ENCODE measurements at regions not wholly inside any gene's neighbourhood (a gene's known extent, or its start where the extent isn't known, plus 50 kb on each side); places are given as distances from the start of the nearest gene placed in this dataset.

DNA sequence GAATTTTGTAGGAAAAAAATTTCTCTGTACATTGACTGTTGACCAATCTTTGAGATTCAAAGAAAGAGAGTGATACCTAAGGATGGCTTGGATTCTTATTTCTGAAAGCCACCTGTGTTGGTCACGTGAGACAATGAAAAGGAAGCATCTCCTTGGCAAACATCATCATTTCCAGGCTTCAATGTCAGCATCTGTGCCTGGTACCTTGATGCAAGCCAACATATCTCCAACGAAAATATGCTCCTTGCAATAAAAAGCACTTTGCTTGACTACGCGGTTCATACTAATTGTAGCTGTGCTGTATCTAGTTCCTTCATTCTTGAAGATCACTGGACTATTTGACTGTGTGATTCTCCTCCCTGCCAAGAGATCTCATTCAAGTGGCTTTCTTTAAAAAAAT is 503.4 kb upstream of the PSMD7 start:
- Histone ChIP-seq H3K27me3 (no peaks in the 10 kb centered on the region), H3K4me3 (no peak overlapping the region), H3K4me1 (no peaks in the 10 kb centered on the region), H3K9me3 (no peaks in the 10 kb centered on the region), H3K36me3 (no peaks in the 10 kb centered on the region), H3K27ac (no peak overlapping the region)
- DNase-seq (no peak), ATAC-seq (ENCODE audit: low FRiP score in 2 of 2) (no peak)
- TF ChIP-seq, protein P1, sequence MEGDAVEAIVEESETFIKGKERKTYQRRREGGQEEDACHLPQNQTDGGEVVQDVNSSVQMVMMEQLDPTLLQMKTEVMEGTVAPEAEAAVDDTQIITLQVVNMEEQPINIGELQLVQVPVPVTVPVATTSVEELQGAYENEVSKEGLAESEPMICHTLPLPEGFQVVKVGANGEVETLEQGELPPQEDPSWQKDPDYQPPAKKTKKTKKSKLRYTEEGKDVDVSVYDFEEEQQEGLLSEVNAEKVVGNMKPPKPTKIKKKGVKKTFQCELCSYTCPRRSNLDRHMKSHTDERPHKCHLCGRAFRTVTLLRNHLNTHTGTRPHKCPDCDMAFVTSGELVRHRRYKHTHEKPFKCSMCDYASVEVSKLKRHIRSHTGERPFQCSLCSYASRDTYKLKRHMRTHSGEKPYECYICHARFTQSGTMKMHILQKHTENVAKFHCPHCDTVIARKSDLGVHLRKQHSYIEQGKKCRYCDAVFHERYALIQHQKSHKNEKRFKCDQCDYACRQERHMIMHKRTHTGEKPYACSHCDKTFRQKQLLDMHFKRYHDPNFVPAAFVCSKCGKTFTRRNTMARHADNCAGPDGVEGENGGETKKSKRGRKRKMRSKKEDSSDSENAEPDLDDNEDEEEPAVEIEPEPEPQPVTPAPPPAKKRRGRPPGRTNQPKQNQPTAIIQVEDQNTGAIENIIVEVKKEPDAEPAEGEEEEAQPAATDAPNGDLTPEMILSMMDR (IDR thresholded peaks at IDR 0.05), result no peak
- no peak for TF ChIP-seq POLR2A (IDR thresholded peaks at IDR 0.05)
- no peak for TF ChIP-seq EP300 (IDR thresholded peaks at IDR 0.05)
- no peak for TF ChIP-seq POLR2AphosphoS5 (IDR thresholded peaks at IDR 0.05)
- 55 to 65% methylated on average over 4 of the region's 4 CpGs for WGBS, 2 donors

DNA sequence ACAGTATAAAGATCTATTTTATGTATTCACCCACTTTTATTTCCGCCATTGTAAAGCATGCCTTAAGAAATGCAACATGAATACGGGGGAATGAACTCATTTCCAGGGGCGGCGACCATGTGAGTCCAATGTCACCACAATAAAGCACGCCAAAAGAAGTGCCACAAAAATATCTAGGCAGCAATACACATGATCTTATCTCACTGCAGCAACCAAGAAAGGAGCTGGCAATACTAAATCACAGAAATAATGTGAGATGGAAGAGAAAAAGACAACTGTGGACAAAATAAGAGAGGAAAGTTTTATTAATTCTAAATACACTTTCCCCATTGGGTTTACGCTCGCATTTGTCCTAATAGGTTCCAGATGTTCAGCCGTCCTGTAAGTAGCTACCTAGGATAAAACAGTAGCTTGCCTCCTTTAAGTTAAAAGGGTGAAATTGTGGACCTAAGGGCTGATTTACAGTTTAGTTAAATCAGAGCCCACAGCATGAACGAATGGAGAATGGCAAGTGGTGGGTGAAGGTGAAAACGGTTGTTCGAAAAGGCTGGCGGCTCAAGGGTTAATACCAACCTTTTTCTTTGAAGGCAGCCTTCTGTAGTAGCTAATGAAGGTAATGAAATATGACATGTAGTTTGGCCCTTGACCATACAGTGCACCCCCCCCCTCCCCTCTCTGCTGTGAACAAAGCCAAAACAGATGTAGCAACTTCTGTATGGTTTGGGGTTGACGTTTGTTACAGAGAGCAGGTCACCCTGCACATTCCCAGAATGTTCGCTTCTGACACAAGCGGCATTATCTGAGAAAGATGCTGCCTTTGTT is 504.2 kb upstream of the PSMD7 start:
- no peaks in the 10 kb centered on the region for H3K9me3 ChIP-seq
- ATAC-seq (ENCODE audit: low FRiP score in 2 of 2) (no peak), DNase-seq (no peak)
- H3K4me1 ChIP-seq, result no peaks in the 10 kb centered on the region
- H3K27ac ChIP-seq, result no peak overlapping the region
- TF ChIP-seq, protein P1 (IDR thresholded peaks at IDR 0.05), result no peak
- TF ChIP-seq POLR2A (IDR thresholded peaks at IDR 0.05) (no peak), EP300 (IDR thresholded peaks at IDR 0.05) (no peak), POLR2AphosphoS5 (IDR thresholded peaks at IDR 0.05) (no peak)
- no peak overlapping the region for H3K4me3 ChIP-seq
- 63 to 67% methylated on average over 15 of the region's 15 CpGs for WGBS, 2 donors
- no peaks in the 10 kb centered on the region for H3K27me3 ChIP-seq
- H3K36me3 ChIP-seq, result no peaks in the 10 kb centered on the region

DNA sequence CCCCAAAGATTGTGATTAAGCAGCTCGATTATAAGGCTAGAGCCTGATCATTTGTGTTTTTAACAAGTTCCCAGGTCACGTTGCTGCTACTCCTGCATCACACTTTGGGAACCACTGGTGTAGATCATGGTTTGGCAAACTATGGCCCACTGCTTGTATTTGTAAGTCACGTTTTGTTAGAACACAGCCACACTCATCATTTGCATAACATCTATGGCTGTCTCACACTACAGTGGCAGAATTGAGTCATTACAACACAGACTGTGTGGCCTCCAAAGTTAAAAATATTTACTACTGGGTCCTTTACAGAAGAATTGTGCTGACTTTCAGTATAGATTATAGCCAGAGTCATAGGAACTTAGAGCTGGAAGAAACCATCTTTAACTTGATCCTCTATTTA is 515.3 kb upstream of the PSMD7 start:
- no peaks in the 10 kb centered on the region for H3K9me3 ChIP-seq
- H3K27ac ChIP-seq, result no peak overlapping the region
- no peaks in the 10 kb centered on the region for H3K4me1 ChIP-seq
- H3K36me3 ChIP-seq, result no peaks in the 10 kb centered on the region
- ATAC-seq (ENCODE audit: low FRiP score in 2 of 2) (no peak), DNase-seq (no peak)
- H3K27me3 ChIP-seq, result no peaks in the 10 kb centered on the region
- no peak overlapping the region for H3K4me3 ChIP-seq
- 73 to 91% methylated on average over 3 of the region's 3 CpGs for WGBS, 2 donors
- TF ChIP-seq EP300 (IDR thresholded peaks at IDR 0.05) (no peak), POLR2AphosphoS5 (IDR thresholded peaks at IDR 0.05) (no peak)

DNA sequence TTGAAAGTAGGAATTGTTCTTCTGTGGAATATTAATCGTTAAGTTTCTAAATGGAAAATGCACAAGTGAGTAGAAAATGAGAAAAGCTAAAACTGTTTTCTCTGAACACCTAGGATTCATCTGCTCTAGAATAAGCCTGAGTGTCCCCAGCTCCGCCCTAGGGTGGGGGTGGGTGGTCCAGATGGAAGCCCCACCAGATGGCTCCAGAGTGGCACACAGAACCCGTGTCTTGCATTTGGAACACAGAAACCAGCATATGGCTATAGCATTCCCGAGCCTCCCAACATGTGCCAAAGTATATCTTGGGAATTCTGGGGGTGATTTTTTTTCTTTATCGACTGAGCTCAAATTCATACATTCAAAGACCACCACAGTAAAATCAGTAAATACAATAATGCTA is 517.7 kb upstream of the PSMD7 start:
- Histone ChIP-seq H3K27ac (no peak overlapping the region), H3K27me3 (no peaks in the 10 kb centered on the region), H3K4me3 (no peak overlapping the region), H3K36me3 (no peaks in the 10 kb centered on the region), H3K4me1 (no peaks in the 10 kb centered on the region), H3K9me3 (no peaks in the 10 kb centered on the region)
- ATAC-seq (ENCODE audit: low FRiP score in 2 of 2) (no peak), DNase-seq (no peak)
- TF ChIP-seq POLR2A (IDR thresholded peaks at IDR 0.05) (no peak), EP300 (IDR thresholded peaks at IDR 0.05) (no peak), POLR2AphosphoS5 (IDR thresholded peaks at IDR 0.05) (no peak)
- TF ChIP-seq, protein P1 (IDR thresholded peaks at IDR 0.05), result no peak
- WGBS, 2 donors, result 86 to 87% methylated on average over 5 of the region's 5 CpGs

DNA sequence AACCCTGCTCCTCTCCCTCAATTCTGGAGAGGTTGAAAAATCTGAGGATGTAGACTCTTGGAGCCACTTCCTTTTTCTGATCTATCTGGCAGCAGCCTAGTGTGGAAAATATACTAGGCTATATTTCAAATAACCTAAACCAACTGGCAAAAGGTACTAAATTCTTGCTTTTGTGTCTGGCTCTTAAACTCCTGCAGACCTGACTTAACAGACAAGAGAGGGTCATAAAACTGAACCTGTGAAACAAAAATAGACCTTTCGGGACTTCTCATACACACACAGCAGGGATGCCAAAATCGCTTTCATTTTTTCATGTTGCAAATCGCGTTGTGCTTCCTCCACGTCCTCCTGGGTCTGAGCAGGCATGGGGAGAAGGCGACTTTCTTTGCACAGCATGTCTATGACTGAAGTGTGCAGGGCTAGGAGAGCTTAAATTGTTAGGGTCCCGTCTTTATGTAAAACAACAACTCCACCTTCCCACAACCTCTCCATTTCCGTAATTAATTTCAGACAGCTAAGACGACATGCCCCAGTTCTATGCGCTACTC is 520.7 kb upstream of the PSMD7 start:
- no peaks in the 10 kb centered on the region for H3K9me3 ChIP-seq
- DNase-seq, result no peak
- WGBS, 2 donors, result 75 to 84% methylated on average over 10 of the region's 10 CpGs
- no peaks in the 10 kb centered on the region for H3K4me1 ChIP-seq
- H3K27ac ChIP-seq, result no peak overlapping the region
- no peaks in the 10 kb centered on the region for H3K36me3 ChIP-seq
- no peaks in the 10 kb centered on the region for H3K27me3 ChIP-seq
- no peak for ATAC-seq (ENCODE audit: low FRiP score in 2 of 2)
- H3K4me3 ChIP-seq, result no peak overlapping the region
- no peak for TF ChIP-seq POLR2A (IDR thresholded peaks at IDR 0.05)
- TF ChIP-seq, protein P1 (IDR thresholded peaks at IDR 0.05), result no peak
- no peak for TF ChIP-seq EP300 (IDR thresholded peaks at IDR 0.05)
- TF ChIP-seq POLR2AphosphoS5 (IDR thresholded peaks at IDR 0.05), result no peak

All from upper lobe of left lung (tissue), 6 donors.